Kidney capillary endothelial cell (primary cell): ENCODE measurements at regions not wholly inside any gene's neighbourhood (a gene's known extent, or its start where the extent isn't known, plus 50 kb on each side); places are given as distances from the start of the nearest gene placed in this dataset.

ENCODE experiments used
- DNase-seq: peaks from one replicate; pipeline ENCODE4 v3.0.0-alpha.2; 2018; ENCODE audit warnings: low spot score

DNA sequence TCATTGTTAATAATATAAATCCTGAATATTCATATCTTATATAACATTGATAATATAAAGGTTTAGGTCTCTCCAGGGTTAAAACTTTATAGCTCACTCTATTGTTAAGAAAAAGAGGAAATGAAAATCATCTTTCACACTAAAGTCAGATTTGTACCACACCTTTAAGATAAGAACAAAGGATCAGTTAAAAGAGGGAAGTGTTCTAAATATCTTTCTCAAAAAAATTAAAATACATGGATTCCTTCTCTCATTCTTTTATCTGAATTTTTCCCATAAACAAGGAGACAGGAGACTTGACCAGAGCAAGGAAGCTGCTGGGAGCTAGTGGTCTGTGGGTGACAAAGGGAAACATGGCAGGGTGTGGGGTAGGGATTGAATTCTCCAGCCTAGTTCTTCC lies 323.0 kb upstream of the CPXCR1 start:
- no peak for DNase-seq

DNA sequence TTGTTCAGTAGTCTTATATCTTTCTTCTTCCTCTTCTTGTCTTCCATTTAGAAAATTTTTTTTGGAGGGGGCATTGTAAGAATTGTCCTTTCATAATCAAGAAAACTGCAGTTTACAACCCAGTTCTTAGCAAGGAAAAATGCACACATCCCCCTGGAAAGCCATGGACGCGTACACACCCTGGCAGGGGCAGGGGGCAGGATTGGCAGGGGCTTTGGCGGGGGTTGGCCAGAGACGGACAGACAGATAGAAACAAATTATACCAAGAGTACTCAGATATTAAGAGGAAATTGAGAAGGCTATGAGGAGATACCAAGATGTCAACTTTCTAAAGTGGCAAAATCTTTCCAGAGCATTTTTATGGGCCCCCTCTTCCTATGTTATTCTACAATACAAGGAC lies 322.5 kb upstream of the CPXCR1 start:
- DNase-seq = no peak

DNA sequence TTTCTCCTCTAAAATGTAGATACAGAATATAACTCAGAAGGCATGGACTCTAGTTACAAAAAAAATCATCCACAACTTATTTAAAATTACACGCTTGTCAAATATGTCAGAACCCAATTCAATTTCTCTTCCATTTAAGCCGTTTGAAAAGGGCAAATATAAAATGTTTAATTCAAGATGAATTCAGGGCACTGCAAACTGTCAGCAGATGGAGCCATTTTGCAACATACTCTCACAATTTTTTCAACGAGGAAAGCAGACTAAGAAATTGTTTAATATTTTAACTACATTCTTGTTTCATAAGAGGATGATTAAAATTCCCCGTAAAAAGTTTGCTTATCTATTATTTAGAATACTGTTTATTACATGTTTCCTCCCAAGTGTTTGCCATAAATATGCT lies 321.3 kb upstream of the CPXCR1 start:
- peak; percentile 4 for DNase-seq

DNA sequence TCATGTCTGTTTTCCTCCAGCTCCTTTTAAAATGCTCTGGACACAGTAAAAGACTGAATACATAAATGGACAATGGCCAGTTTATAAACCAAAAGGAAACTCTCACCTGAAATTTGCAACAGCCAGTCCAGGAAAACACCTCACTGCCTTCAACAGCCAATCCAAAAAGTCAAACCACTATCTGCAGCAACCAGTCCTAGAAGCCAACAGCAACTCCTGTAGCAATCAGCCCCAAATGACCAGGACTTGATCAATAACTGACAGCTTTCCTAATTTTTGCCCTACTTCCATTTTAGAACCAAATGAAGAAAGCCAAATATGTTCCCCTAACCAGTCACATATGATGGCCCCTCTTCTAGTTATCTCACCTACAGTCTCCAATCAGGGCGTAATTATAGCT lies 309.5 kb upstream of the CPXCR1 start:
- DNase-seq = no peak

DNA sequence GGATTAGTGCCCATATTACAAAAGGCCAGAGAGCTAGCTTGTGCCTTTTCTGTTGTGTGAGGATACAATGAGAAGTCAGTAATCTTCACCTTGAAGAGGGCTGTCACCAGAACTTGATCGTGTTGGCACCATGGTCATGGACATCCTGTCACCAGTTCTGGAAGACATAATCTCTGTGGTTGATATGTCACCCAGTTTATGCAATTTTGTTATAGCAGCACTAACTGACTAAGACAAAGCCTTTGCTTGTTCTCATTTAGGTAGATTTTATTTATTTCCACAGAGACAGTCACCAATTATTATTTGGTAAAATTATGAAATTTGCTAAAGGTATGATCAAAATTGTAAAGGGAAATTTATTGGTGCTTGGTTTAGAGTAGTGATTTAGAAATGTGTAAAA lies 308.8 kb upstream of the CPXCR1 start:
- DNase-seq = no peak

DNA sequence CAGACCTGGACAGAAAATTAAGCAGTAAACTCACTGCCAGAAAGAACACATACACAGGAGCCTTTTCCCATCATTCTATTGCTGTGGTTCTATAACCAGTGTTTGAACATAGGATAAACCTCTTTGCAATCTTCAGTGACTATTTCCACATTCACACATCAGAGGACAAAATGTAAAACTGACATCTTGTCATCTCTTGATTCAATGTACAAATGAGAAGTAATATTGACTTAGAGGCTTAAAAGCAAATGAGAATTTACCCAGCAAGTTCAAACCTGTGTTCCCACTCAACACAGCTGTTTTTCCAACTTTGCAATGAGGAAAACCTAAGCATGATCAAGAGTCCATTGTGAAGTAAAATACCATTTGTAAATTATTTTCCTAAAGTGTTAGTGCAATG lies 307.1 kb upstream of the CPXCR1 start:
- no peak for DNase-seq
